ENCODE measurements at regions not wholly inside any gene's neighbourhood (a gene's known extent, or its start where the extent isn't known, plus 50 kb on each side); places are given as distances from the start of the nearest gene placed in this dataset.

DNA sequence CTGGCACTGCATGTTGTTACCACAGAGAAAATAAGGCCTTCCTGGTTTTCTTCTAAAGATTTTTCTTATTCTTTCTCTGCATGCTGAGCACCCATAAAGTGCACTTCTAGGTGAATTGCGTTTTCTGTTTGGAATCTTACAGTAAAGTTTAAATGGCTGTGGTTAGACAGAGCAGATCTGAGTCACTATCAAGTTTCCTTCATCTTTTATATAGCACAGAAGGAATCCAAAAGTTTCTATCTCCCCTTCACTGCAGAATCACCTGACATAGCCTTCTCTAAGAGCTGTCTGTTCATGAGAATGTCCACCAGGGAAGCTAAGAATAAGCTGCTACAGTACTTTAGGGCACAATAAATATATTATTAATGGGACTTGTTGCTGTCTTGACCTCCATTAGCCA is 455.5 kb upstream of the FAM241A start:
- Mint-ChIP-seq H3K4me1 (peaks cover 33% of the 10 kb centered on the region), H3K4me3 (no peak overlapping the region), H3K9me3 (peaks cover 8% of the 10 kb centered on the region), H3K27me3 (ENCODE audit: low read depth) (no peaks in the 10 kb centered on the region), H3K36me3 (no peaks in the 10 kb centered on the region), H3K27ac (peak overlapping the region; percentile 58)
- no peak for DNase-seq (ENCODE audit: low spot score in 2 of 2, unreplicated experiment in 2 of 2)
- TF ChIP-seq, protein P1, sequence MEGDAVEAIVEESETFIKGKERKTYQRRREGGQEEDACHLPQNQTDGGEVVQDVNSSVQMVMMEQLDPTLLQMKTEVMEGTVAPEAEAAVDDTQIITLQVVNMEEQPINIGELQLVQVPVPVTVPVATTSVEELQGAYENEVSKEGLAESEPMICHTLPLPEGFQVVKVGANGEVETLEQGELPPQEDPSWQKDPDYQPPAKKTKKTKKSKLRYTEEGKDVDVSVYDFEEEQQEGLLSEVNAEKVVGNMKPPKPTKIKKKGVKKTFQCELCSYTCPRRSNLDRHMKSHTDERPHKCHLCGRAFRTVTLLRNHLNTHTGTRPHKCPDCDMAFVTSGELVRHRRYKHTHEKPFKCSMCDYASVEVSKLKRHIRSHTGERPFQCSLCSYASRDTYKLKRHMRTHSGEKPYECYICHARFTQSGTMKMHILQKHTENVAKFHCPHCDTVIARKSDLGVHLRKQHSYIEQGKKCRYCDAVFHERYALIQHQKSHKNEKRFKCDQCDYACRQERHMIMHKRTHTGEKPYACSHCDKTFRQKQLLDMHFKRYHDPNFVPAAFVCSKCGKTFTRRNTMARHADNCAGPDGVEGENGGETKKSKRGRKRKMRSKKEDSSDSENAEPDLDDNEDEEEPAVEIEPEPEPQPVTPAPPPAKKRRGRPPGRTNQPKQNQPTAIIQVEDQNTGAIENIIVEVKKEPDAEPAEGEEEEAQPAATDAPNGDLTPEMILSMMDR (IDR thresholded peaks at IDR 0.05; ENCODE audit: unreplicated experiment): no peak

DNA sequence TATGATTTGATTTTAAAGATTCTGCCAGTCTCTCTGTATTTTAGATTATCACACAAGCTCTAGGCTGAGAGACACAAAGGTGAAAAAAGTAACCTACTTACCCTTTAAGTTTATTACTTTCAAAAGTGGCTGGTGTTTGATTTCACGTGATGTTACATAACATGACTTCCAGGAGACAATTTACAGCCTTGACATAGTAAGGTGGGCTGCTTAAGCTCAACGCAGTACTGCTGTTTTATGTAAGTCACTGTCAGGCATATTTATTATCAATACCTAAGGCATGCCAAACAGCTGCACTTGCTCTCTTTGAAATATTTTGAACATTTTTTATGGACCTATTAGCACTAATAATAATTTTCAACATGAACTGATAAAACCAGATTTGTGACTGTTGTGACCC is 451.5 kb upstream of the FAM241A start:
- H3K9me3 Mint-ChIP-seq: peaks cover 8% of the 10 kb centered on the region
- H3K27me3 Mint-ChIP-seq (ENCODE audit: low read depth): no peaks in the 10 kb centered on the region
- H3K36me3 Mint-ChIP-seq: no peaks in the 10 kb centered on the region
- H3K4me1 Mint-ChIP-seq: peaks cover 45% of the 10 kb centered on the region
- DNase-seq (ENCODE audit: low spot score in 2 of 2, unreplicated experiment in 2 of 2): no peak
- H3K4me3 Mint-ChIP-seq: no peak overlapping the region
- TF ChIP-seq, protein P1 (IDR thresholded peaks at IDR 0.05; ENCODE audit: unreplicated experiment): no peak
- peak overlapping the region; percentile 60 for H3K27ac Mint-ChIP-seq

DNA sequence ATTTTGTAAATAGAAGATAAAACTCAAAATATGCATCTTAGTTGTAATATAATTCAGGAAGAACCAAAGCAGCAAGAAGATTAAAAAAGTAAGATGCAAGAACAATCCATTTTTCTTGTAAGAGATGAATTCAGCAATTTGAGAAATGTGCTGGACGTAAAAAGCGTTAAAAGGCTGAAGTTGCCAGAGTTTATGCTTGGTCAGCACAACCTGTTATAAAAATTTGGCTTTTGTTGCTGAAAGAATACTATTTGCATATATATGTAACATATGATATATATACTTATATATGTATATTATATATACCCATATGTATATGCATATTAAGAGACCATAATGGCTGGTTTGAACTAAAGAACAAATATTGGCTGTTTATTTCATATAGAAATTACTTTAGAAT is 449.6 kb upstream of the FAM241A start:
- H3K9me3 Mint-ChIP-seq: peaks cover 8% of the 10 kb centered on the region
- no peak for DNase-seq (ENCODE audit: low spot score in 2 of 2, unreplicated experiment in 2 of 2)
- H3K4me1 Mint-ChIP-seq: peaks cover 32% of the 10 kb centered on the region
- no peaks in the 10 kb centered on the region for H3K27me3 Mint-ChIP-seq (ENCODE audit: low read depth)
- H3K36me3 Mint-ChIP-seq: no peaks in the 10 kb centered on the region
- H3K4me3 Mint-ChIP-seq: no peak overlapping the region
- H3K27ac Mint-ChIP-seq: no peak overlapping the region
- TF ChIP-seq, protein P1 (IDR thresholded peaks at IDR 0.05; ENCODE audit: unreplicated experiment): no peak

DNA sequence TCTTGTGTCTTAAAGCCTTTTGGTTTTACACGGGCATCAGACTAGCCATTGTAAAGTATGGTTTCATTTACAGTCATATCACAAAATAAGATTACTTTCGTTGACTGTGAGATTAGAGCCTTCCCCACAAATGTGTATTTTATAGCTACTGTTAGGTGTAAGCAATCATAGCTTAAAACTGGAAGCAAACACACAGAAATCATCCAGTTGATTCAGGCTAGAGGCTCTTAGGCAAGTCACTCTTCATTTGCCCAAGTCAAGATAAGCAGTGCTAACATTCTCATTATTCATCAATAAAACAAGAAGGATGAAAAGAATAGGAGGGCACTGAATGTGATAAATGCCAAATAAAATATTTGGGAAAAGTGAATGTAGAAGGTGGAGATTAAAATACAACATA is 448.7 kb upstream of the FAM241A start:
- Mint-ChIP-seq H3K4me3 (no peak overlapping the region), H3K9me3 (peaks cover 5% of the 10 kb centered on the region), H3K27me3 (ENCODE audit: low read depth) (no peaks in the 10 kb centered on the region), H3K4me1 (peaks cover 32% of the 10 kb centered on the region), H3K27ac (no peak overlapping the region), H3K36me3 (no peaks in the 10 kb centered on the region)
- DNase-seq (ENCODE audit: low spot score in 2 of 2, unreplicated experiment in 2 of 2): no peak
- TF ChIP-seq, protein P1 (IDR thresholded peaks at IDR 0.05; ENCODE audit: unreplicated experiment): no peak

DNA sequence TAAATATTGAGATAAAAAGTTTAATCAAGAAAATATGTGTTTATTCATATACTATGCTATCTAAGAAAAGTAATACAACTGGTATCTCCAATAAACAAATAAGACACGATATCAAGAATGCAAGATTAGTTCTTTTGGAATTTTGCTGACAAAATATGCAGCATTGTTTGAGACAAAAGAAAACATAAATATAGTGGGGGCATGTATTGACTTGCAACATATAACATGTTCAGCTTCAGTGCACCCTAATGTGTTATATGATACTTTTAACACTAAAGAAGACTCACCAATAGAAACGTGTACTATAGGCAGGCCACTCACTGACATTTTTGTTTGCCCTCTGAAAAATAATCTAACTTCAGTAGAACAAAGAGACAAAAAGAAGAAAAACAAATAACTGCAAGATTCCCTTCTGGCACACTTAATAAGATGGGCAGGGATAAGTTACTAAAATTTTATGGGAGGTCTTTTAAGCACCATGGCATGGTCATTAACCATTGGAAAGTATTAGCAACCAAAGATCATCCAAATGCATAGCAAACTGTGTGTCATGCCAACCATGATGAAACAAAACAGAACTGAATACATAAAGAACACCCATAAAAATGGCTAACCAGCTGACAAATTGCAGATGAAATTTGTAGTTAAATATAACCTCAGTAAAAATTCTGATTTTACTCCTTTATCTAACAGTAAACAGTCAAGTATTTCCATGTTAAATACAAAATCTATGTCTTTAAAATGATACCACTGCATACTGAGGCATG is 447.9 kb upstream of the FAM241A start:
- TF ChIP-seq, protein P1 (IDR thresholded peaks at IDR 0.05; ENCODE audit: unreplicated experiment): no peak

More for the DNA sequence above, 447.9 kb upstream of the FAM241A start:
- DNase-seq (ENCODE audit: low spot score in 2 of 2, unreplicated experiment in 2 of 2): no peak
- H3K4me3 Mint-ChIP-seq: no peak overlapping the region
- H3K36me3 Mint-ChIP-seq: no peaks in the 10 kb centered on the region
- no peaks in the 10 kb centered on the region for H3K9me3 Mint-ChIP-seq
- no peaks in the 10 kb centered on the region for H3K27me3 Mint-ChIP-seq (ENCODE audit: low read depth)
- H3K27ac Mint-ChIP-seq: no peak overlapping the region
- peaks cover 32% of the 10 kb centered on the region for H3K4me1 Mint-ChIP-seq
